ENCODE measurements at regions not wholly inside any gene's neighbourhood (a gene's known extent, or its start where the extent isn't known, plus 50 kb on each side); places are given as distances from the start of the nearest gene placed in this dataset.

- no peak for TF ChIP-seq CTCF (IDR thresholded peaks at IDR 0.05)
- no peak for TF ChIP-seq EP300 (IDR thresholded peaks at IDR 0.05)
These were observed 465.0 kb upstream of the MAF start for GRCh38 chr16:80065541-80065940.
